Common myeloid progenitor, CD34-positive (primary cell): ENCODE measurements at regions not wholly inside any gene's neighbourhood (a gene's known extent, or its start where the extent isn't known, plus 50 kb on each side); places are given as distances from the start of the nearest gene placed in this dataset.
"Not testable (repeated sequence)": the region's sequence is repeated elsewhere in the genome, so short reads cannot be mapped to it uniquely, and the experiment has no call there.

Source experiments
- CTCF ChIA-PET: fragments of 350-600 bp; sonication (Branson Sonifier 250); formaldehyde crosslinking; loops from one replicate; lab custom pipeline; 2021; ENCODE audit warnings: antibody characterized with exemption; lab: Charles Lee
- POLR2A ChIA-PET: fragments of 350-600 bp; sonication (Branson Sonifier 250); formaldehyde crosslinking; loops from one replicate; lab custom pipeline; 2021; ENCODE audit warnings: antibody characterized with exemption; lab: Charles Lee
- DNase-seq, 3 donors: peaks; one replicate each; pipeline versions ENCODE4 v3.0.0 to v3.0.0-alpha.2; 2013
- H3K27ac ChIP-seq, 2 experiments: 1 replicate in 1 of 2; 2 replicates in 1 of 2; pipeline ENCODE4 v1.7.0; 2013; ENCODE audit warnings: inconsistent platforms in 2 of 2, low read length in 2 of 2, mild to moderate bottlenecking in 2 of 2, low read depth in 1 of 2, moderate library complexity in 1 of 2; ENCODE audit not compliant: severe bottlenecking in 2 of 2, insufficient read depth in 1 of 2, poor library complexity in 1 of 2
- H3K27me3 ChIP-seq, 5 experiments: replicated peaks in 2 of 5; 1 replicate in 3 of 5; 2 replicates in 2 of 5; pipeline versions ENCODE4 v1.6.1 to v1.7.0; 2013; ENCODE audit warnings: low read length in 4 of 5, mild to moderate bottlenecking in 2 of 5, moderate library complexity in 2 of 5, inconsistent platforms in 1 of 5; ENCODE audit not compliant: insufficient read depth in 5 of 5, control insufficient read depth in 4 of 5
- H3K36me3 ChIP-seq, 4 experiments: 1 replicate in 2 of 4; 2 replicates in 2 of 4; pipeline versions ENCODE4 v1.6.1 to v1.7.0; 2013; ENCODE audit warnings: low read length in 3 of 4, control low read depth in 1 of 4, mild to moderate bottlenecking in 1 of 4; ENCODE audit not compliant: control insufficient read depth in 4 of 4, insufficient read depth in 4 of 4
- H3K4me1 ChIP-seq, 4 experiments: 1 replicate in 3 of 4; 2 replicates in 1 of 4; pipeline versions ENCODE4 v1.6.1 to v1.7.1; 2013; ENCODE audit warnings: low read length in 3 of 4, mild to moderate bottlenecking in 3 of 4, control low read depth in 1 of 4, inconsistent platforms in 1 of 4, moderate library complexity in 1 of 4; ENCODE audit not compliant: control insufficient read depth in 4 of 4, insufficient read depth in 4 of 4; ENCODE audit errors: control extremely low read depth in 1 of 4
- H3K4me3 ChIP-seq, 7 experiments: 1 replicate in 4 of 7; 2 replicates in 3 of 7; pipeline versions ENCODE4 v1.5.1 to v1.7.0; 2013; ENCODE audit warnings: mild to moderate bottlenecking in 7 of 7, low read length in 6 of 7, moderate library complexity in 6 of 7, inconsistent platforms in 2 of 7, low read depth in 2 of 7, control low read depth in 1 of 7; ENCODE audit not compliant: insufficient read depth in 4 of 7, control insufficient read depth in 1 of 7; ENCODE audit errors: extremely low read depth in 1 of 7
- H3K9me3 ChIP-seq, 5 experiments: 1 replicate in 4 of 5; 2 replicates in 1 of 5; pipeline versions ENCODE4 v1.6.1 to v1.7.1; 2013; ENCODE audit warnings: low read length in 4 of 5, mild to moderate bottlenecking in 2 of 5, inconsistent platforms in 1 of 5, low read depth in 1 of 5, moderate library complexity in 1 of 5; ENCODE audit not compliant: control insufficient read depth in 4 of 5, insufficient read depth in 2 of 5; ENCODE audit errors: control extremely low read depth in 1 of 5
- WGBS: methylation state at CpG from one replicate; pipeline ENCODE4 v1.1.5; 2013; ENCODE audit not compliant: insufficient coverage; 5-methylcytosine and 5-hydroxymethylcytosine counted together

DNA sequence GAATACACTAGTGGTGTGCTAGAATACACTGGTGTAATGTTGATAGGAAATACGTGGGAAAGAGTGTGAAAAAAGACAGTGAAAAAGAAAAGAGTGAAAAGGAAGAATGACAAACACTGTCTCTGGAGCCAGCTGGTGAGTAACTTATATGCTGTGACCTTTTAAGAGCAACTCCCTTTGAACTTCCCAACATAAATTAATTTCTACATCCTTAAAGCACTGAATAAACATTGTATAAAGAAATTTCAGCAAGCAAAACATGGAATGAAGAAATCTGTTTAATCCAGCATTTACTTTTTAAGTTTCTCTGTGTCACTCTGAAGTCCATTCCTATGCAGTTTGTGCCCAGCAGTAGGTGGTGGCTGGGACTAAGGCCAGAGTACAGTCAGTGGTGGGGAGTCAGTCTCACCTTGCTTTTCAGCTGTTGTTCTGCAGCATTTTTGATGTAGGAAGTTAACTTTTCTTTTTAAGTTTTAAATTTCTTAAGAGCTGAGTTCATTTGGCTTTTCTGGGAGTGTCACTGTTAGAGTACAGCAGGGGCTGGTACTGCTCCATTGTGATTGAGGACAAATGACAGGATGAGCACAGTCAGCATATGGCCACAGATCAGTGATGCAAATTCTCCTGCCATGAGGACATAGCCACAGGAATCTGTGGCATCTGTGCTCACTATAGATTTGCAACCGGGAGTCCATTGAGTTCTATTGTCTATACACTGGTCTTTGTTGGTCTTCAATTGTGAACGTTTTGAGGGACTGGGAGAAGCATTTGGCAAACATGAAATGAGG lies 321.8 kb downstream of the ZNF248 start:
- no peaks in the 10 kb centered on the region for H3K27me3 ChIP-seq
- ChIA-PET CTCF (no interaction called here), POLR2A (no interaction called here)
- peaks cover 0 to 7% (median 2%) of the 10 kb centered on the region in 5 experiments for H3K9me3 ChIP-seq
- no peaks in the 10 kb centered on the region for H3K4me1 ChIP-seq
- H3K36me3 ChIP-seq = no peaks in the 10 kb centered on the region
- DNase-seq = no peak
- no peak overlapping the region for H3K4me3 ChIP-seq
- no peak overlapping the region for H3K27ac ChIP-seq
- WGBS = 40% methylated on average over 2 of the region's 3 CpGs

DNA sequence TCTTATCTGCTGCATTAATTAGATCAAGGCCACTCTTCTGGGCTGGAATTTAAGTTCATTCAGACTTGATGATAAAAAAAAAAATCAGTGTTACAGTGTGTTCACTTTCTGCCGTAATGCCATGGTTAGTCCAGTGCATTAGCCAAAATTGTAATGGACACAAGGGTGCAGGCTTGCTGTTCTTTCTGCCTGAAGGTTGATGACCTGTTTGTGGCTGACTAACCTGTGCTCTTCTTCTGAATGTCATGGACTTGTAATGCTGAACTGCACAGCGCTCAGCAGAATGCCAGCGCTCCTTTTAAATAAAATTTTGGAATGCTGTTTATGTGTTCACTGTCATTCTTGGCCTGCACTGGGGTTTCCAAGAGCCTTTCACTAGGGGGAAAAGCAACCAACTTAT lies 323.2 kb downstream of the ZNF248 start:
- Histone ChIP-seq H3K4me1 (no peaks in the 10 kb centered on the region), H3K36me3 (no peaks in the 10 kb centered on the region), H3K4me3 (no peak overlapping the region), H3K27me3 (no peaks in the 10 kb centered on the region), H3K27ac (no peak overlapping the region), H3K9me3 (peaks cover 0 to 7% (median 2%) of the 10 kb centered on the region in 5 experiments)
- CTCF ChIA-PET = no interaction called here
- WGBS = 93% methylated on average over 3 of the region's 3 CpGs
- no peak for DNase-seq
- POLR2A ChIA-PET = no interaction called here

DNA sequence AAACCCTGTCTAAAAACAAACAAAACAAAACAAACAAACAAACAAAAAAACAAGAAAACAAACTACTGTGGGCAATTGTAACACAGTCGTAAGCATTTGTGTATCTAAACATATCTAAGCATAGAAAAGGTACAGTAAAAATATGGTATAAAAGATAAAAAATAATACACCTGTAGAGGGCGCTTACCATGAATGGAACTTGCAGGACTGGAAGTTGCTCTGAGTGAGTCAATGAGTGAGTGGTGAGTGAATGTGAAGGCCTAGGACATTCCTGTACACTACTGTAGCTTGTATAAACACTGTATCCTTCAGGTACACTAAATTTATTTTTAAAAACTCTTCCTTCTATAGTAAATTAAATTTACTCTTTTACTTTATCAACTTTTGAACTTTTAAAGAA lies 332.0 kb downstream of the ZNF248 start:
- H3K36me3 ChIP-seq, H3K27ac ChIP-seq, DNase-seq, H3K27me3 ChIP-seq, H3K4me3 ChIP-seq, H3K4me1 ChIP-seq, CTCF ChIA-PET, H3K9me3 ChIP-seq, POLR2A ChIA-PET: not testable (repeated sequence)
- 0% methylated on average over 1 of the region's 2 CpGs for WGBS

DNA sequence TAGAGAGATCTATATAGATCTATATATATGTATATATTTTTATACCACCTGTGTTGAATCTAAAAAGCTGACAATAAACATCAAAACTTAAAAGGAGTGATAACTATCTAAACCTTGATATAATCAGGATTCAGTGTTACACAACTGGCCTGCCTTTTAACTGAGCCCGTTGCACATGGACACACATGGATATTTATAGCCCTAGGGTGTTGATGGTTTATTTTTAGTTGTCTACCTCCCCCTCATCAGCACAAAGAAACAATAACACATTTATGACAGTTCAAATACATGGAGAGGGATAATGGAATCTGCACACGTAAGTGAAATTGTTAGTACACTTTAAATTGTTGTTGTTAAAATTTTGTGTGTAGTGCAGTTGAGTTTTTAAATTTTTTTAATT lies 336.9 kb downstream of the ZNF248 start:
- Histone ChIP-seq H3K4me1 (no peaks in the 10 kb centered on the region), H3K9me3 (no peaks in the 10 kb centered on the region), H3K27ac (no peak overlapping the region), H3K4me3 (no peak overlapping the region), H3K27me3 (no peaks in the 10 kb centered on the region), H3K36me3 (no peaks in the 10 kb centered on the region)
- ChIA-PET POLR2A (no interaction called here), CTCF (no interaction called here)
- WGBS = 100% methylated on average over 1 of the region's 2 CpGs
- no peak for DNase-seq

DNA sequence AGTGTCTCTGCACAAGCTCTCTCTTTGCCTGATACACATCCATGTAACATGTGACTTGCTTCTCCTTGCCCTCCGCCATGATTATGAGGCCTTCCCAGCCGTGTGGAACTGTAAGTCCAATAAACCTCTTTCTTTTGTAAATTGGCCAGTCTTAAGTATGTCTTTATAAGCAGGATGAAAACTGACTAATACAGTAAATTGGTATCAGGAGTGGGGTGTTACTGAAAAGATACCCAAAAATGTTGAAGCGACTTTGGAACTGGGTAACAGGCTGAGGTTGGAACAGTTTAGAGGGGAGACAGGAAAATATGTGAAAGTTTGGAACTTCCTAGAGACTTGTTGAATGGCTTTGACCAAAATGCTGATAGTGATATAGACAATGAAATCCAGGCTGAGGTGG lies 346.9 kb downstream of the ZNF248 start:
- H3K4me1 ChIP-seq, H3K36me3 ChIP-seq, POLR2A ChIA-PET, DNase-seq, H3K4me3 ChIP-seq, H3K27me3 ChIP-seq, H3K27ac ChIP-seq, CTCF ChIA-PET: not testable (repeated sequence)
- WGBS = 86% methylated on average over 2 of the region's 3 CpGs
- H3K9me3 ChIP-seq = peaks cover 0 to 12% (median 7%) of the 10 kb centered on the region in 5 experiments

DNA sequence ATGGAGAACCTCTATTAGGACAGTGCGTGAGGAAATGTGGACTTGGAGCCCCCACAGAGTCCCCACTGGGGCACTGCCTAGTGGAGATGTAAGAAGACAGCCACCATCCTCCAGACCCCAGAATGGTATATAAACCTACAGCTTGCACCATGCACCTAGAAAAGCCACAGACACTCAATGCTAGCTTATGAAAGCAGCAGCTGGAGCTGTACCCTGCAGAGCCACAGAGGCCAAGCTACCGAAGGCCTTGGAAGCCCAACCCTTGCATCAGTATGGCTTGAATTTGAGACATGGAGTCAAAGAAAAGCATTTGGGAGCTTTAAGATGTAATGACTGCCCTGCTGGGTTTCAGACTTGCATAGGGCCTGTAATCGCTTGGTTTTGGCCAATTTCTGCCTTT lies 361.3 kb downstream of the ZNF248 start:
- Histone ChIP-seq H3K27me3 (no peaks in the 10 kb centered on the region), H3K9me3 (no peaks in the 10 kb centered on the region), H3K27ac (no peak overlapping the region), H3K36me3 (no peaks in the 10 kb centered on the region), H3K4me1 (no peaks in the 10 kb centered on the region), H3K4me3 (no peak overlapping the region)
- POLR2A ChIA-PET = no interaction called here
- CTCF ChIA-PET = interaction anchor here (1.2 kb wide), 1 partner anchor 1882 kb away, joined by 5 read pairs; no protein-coding TSS in a partner anchor
- no peak for DNase-seq
- 100% methylated on average over 1 of the region's 3 CpGs for WGBS

DNA sequence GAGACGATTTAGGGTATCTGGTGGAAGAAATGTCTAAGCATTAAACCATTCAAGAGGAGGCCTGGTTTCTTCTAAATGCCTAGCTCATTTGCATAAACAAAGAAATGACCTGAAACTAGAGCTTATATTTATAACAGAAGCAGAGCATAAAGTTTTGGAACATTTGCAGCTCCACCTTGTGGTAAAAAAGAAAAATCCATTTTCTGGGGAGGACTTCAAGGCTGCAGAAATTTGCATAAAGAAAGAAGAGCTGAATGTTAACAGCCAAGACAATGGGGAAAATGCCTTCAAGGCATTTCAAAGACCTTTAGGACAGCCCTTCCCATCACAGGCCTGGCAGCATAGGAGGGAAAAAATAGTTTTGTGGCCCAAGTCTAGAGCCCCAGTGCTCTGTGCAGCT lies 362.0 kb downstream of the ZNF248 start:
- POLR2A ChIA-PET = no interaction called here
- CTCF ChIA-PET = interaction anchor here (1.2 kb wide), 1 partner anchor 1881 kb away, joined by 5 read pairs; no protein-coding TSS in a partner anchor
- Histone ChIP-seq H3K27ac (no peak overlapping the region), H3K4me1 (no peaks in the 10 kb centered on the region), H3K4me3 (no peak overlapping the region), H3K9me3 (no peaks in the 10 kb centered on the region), H3K27me3 (no peaks in the 10 kb centered on the region), H3K36me3 (no peaks in the 10 kb centered on the region)
- DNase-seq = peak in 1 of 3 donors; percentile 7
- no CpG with 5 or more reads among the region's 1 CpG for WGBS
